NCI-H82 treated with DMSO at 0.1 percent for 48 hours (cell line): ENCODE measurements at regions not wholly inside any gene's neighbourhood (a gene's known extent, or its start where the extent isn't known, plus 50 kb on each side); places are given as distances from the start of the nearest gene placed in this dataset.
"Not testable (repeated sequence)": the region's sequence is repeated elsewhere in the genome, so short reads cannot be mapped to it uniquely, and the experiment has no call there.

ENCODE experiments used
- DNase-seq: peaks from one replicate; lab custom pipeline; 2025; ENCODE audit not compliant: unreplicated experiment; lab: John Stamatoyannopoulos, UW

GRCh38 chr21:27860314-27860955 is 893.5 kb upstream of the ADAMTS5 start:
- not testable (repeated sequence) for DNase-seq

GRCh38 chr21:27858053-27858825 is 891.4 kb upstream of the ADAMTS5 start:
- not testable (repeated sequence) for DNase-seq

- DNase-seq = not testable (repeated sequence)
Observed at GRCh38 chr21:27856988-27857387, 890.1 kb upstream of the ADAMTS5 start.

GRCh38 chr21:27841084-27841672 is 874.3 kb upstream of the ADAMTS5 start:
- DNase-seq = no peak

GRCh38 chr21:27840262-27840661 is 873.4 kb upstream of the ADAMTS5 start:
- DNase-seq = no peak

- DNase-seq = no peak
Observed at GRCh38 chr21:27839512-27840115, 872.7 kb upstream of the ADAMTS5 start.

- no peak for DNase-seq
Observed at GRCh38 chr21:27838573-27838972, 871.7 kb upstream of the ADAMTS5 start.

- no peak for DNase-seq
Observed at GRCh38 chr21:27837936-27838335, 871.0 kb upstream of the ADAMTS5 start.

- no peak for DNase-seq
Observed at GRCh38 chr21:27833298-27833697, 866.4 kb upstream of the ADAMTS5 start.

GRCh38 chr21:27831816-27832569 is 865.1 kb upstream of the ADAMTS5 start:
- DNase-seq = no peak

- no peak for DNase-seq
Observed at GRCh38 chr21:27831177-27831576, 864.3 kb upstream of the ADAMTS5 start.

GRCh38 chr21:27827972-27828371 is 861.1 kb upstream of the ADAMTS5 start:
- DNase-seq = no peak

- no peak for DNase-seq
Observed at GRCh38 chr21:27825035-27825434, 858.1 kb upstream of the ADAMTS5 start.

GRCh38 chr21:27823652-27824201 is 856.8 kb upstream of the ADAMTS5 start:
- no peak for DNase-seq

GRCh38 chr21:27820342-27820741 is 853.5 kb upstream of the ADAMTS5 start:
- no peak for DNase-seq

- no peak for DNase-seq
Observed at GRCh38 chr21:27819299-27819698, 852.4 kb upstream of the ADAMTS5 start.

GRCh38 chr21:27818847-27819246 is 852.0 kb upstream of the ADAMTS5 start:
- DNase-seq = no peak

GRCh38 chr21:27817902-27818623 is 851.2 kb upstream of the ADAMTS5 start:
- no peak for DNase-seq

GRCh38 chr21:27817074-27817473 is 850.2 kb upstream of the ADAMTS5 start:
- DNase-seq = no peak

- DNase-seq = no peak
Observed at GRCh38 chr21:27816301-27816700, 849.4 kb upstream of the ADAMTS5 start.
